ENCODE measurements at regions not wholly inside any gene's neighbourhood (a gene's known extent, or its start where the extent isn't known, plus 50 kb on each side); places are given as distances from the start of the nearest gene placed in this dataset.

DNA sequence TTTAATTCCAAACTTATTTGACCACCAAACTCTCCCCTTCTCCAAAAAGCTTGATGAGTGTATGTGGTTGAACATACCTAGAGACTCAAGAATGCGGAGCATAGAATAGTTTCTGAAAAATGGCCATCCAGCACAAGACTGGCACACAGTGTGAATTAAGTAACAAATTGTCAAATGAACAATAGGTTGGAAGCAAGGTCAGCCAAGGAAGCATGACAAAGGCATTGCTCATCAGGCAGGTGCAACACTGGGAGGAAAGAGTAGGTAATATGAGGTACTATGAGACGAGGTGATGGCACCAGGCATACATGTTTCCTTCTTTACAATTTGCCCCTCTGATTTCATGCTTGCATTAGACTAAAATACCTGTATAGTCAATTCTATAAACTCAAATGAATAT, 73.7 kb downstream of the DKK1 start:
- no peak for TF ChIP-seq MYC (IDR thresholded peaks at IDR 0.05; ENCODE audit: low read depth, low read length)
- TF ChIP-seq, protein P1, sequence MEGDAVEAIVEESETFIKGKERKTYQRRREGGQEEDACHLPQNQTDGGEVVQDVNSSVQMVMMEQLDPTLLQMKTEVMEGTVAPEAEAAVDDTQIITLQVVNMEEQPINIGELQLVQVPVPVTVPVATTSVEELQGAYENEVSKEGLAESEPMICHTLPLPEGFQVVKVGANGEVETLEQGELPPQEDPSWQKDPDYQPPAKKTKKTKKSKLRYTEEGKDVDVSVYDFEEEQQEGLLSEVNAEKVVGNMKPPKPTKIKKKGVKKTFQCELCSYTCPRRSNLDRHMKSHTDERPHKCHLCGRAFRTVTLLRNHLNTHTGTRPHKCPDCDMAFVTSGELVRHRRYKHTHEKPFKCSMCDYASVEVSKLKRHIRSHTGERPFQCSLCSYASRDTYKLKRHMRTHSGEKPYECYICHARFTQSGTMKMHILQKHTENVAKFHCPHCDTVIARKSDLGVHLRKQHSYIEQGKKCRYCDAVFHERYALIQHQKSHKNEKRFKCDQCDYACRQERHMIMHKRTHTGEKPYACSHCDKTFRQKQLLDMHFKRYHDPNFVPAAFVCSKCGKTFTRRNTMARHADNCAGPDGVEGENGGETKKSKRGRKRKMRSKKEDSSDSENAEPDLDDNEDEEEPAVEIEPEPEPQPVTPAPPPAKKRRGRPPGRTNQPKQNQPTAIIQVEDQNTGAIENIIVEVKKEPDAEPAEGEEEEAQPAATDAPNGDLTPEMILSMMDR (IDR thresholded peaks at IDR 0.05; ENCODE audit: low read depth, low read length) = no peak

Data from NB4 (cell line).